Ramos (cell line): ENCODE measurements at regions not wholly inside any gene's neighbourhood (a gene's known extent, or its start where the extent isn't known, plus 50 kb on each side); places are given as distances from the start of the nearest gene placed in this dataset.

ENCODE experiments used
- in situ Hi-C: fragments of 300-500 bp; cut with MboI; formaldehyde crosslinking; loops from one replicate; pipeline ENCODE4 v1.14.3; 2022; ENCODE audit warnings: low sequenced_read_pairs; ENCODE audit not compliant: unreplicated experiment

DNA sequence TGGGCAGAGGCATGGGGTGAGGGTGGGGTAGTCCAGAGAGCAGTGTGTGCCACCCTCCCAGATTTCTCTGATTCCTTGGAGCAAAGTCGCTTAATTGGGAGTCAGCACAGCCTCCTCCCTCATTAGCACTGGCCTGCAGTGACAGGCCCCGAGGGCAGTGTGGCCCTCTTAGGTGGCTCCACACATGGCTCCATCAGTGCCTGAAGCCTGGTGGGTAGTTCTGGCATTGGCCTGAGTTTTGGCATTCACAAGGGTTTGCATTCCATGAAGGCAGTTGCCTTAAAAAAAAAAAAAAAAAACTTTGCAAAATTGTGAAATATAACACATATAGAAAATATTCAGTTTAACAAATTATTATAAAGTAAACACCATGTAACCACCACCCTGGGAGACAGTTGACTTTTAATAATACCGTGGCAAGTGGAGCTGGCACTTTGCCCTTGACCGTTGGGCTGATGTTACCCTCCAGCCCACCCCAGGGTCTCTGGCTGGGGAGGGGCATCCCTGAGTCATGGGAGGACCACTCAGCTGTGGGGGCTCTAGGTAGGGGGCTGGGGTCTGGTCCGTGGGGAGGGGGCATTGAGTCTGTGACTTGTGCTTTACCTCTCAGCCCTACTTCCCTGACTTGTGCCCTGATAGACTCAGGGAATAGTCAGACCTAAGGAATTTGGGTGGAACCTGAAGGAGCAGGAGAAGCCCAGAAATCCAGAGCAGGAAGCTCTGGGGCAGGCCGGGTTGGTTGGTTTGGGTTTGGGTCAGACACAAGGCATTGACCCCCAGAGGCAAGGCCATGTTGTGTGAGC is 51.3 kb upstream of the PITX1 start:
- in situ Hi-C loops, result no loop called here
